Nephron progenitor cell (in vitro differentiated cells): ENCODE measurements at regions not wholly inside any gene's neighbourhood (a gene's known extent, or its start where the extent isn't known, plus 50 kb on each side); places are given as distances from the start of the nearest gene placed in this dataset.
"Not testable (repeated sequence)": the region's sequence is repeated elsewhere in the genome, so short reads cannot be mapped to it uniquely, and the experiment has no call there.

ENCODE experiments used
- DNase-seq: peaks from one replicate; pipeline ENCODE4 v3.0.0; 2021
- H3K27ac Mint-ChIP-seq: 2 replicates; pipeline ENCODE4 v1.8.0; 2021; ENCODE audit warnings: mild to moderate bottlenecking, moderate library complexity, mixed read lengths
- H3K27me3 Mint-ChIP-seq: 2 replicates; pipeline ENCODE4 v1.8.0; 2021; ENCODE audit warnings: mild to moderate bottlenecking, low read depth, mixed read lengths; ENCODE audit not compliant: poor library complexity
- H3K36me3 Mint-ChIP-seq: 2 replicates; pipeline ENCODE4 v1.8.0; 2021; ENCODE audit warnings: low read depth, mixed read lengths
- H3K4me1 Mint-ChIP-seq: 2 replicates; pipeline ENCODE4 v1.8.0; 2021; ENCODE audit warnings: mixed read lengths
- H3K4me3 Mint-ChIP-seq: 2 replicates; pipeline ENCODE4 v1.8.0; 2021; ENCODE audit warnings: mild to moderate bottlenecking, moderate library complexity, mixed read lengths
- H3K9me3 Mint-ChIP-seq: 2 replicates; pipeline ENCODE4 v1.8.0; 2021; ENCODE audit warnings: mild to moderate bottlenecking, moderate library complexity, mixed read lengths
- TF ChIP-seq, protein P1 (sequence below): fragments of 200-600 bp; sonication (generic); IDR thresholded peaks from 2 replicates; pipeline ENCODE4 v1.5.0; 2021; ENCODE audit warnings: antibody characterized with exemption

DNA sequence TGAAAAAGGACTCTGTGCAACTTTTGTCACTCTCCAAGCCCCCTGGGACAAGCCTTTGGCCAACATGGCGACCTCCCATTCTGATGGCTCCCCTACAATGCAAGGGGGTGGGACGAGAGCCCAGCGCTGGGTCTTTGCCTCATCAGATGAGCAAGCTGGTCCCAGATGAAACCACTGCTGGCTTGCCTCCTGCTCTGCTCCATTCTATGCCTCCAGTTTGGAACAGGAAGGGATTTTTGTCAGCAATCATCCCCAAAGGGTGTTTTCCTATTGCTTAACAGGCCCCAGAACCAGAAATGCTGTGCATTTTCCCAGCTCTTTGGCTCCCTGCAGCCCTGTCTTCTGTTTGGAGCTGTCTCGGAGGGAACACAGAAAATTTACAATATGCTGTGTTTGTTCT, 412.7 kb downstream of the MAFB start:
- H3K9me3 Mint-ChIP-seq, result no peaks in the 10 kb centered on the region
- TF ChIP-seq, protein P1, sequence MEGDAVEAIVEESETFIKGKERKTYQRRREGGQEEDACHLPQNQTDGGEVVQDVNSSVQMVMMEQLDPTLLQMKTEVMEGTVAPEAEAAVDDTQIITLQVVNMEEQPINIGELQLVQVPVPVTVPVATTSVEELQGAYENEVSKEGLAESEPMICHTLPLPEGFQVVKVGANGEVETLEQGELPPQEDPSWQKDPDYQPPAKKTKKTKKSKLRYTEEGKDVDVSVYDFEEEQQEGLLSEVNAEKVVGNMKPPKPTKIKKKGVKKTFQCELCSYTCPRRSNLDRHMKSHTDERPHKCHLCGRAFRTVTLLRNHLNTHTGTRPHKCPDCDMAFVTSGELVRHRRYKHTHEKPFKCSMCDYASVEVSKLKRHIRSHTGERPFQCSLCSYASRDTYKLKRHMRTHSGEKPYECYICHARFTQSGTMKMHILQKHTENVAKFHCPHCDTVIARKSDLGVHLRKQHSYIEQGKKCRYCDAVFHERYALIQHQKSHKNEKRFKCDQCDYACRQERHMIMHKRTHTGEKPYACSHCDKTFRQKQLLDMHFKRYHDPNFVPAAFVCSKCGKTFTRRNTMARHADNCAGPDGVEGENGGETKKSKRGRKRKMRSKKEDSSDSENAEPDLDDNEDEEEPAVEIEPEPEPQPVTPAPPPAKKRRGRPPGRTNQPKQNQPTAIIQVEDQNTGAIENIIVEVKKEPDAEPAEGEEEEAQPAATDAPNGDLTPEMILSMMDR, result no peak
- DNase-seq, result no peak
- peaks cover 87% of the 10 kb centered on the region for H3K4me1 Mint-ChIP-seq
- H3K27ac Mint-ChIP-seq, result no peak overlapping the region
- peaks cover 9% of the 10 kb centered on the region for H3K27me3 Mint-ChIP-seq
- H3K4me3 Mint-ChIP-seq, result no peak overlapping the region
- no peaks in the 10 kb centered on the region for H3K36me3 Mint-ChIP-seq

DNA sequence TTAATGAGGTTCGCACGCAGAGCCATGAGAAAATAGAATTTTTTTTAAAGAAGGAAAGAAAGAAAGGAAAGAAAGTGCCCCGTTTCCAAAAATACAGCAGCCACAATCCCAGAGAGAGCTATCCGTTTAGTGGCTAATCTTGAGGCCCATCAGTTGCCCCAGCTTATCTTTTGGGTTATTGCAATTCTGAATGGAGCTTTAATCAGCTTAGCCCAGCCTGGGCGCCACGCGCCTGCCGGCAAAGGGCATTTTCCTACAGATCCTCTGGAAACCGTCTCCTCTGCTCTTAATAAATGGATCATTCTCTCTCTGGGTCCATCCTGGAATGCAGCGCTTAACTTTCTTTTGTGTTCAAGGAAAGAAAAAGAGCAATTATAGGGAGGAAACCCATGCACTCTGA, 413.3 kb downstream of the MAFB start:
- Mint-ChIP-seq H3K36me3 (no peaks in the 10 kb centered on the region), H3K4me1 (peaks cover 92% of the 10 kb centered on the region), H3K9me3 (no peaks in the 10 kb centered on the region), H3K4me3 (no peak overlapping the region), H3K27me3 (peaks cover 14% of the 10 kb centered on the region), H3K27ac (no peak overlapping the region)
- DNase-seq, result no peak
- TF ChIP-seq, protein P1, result no peak

DNA sequence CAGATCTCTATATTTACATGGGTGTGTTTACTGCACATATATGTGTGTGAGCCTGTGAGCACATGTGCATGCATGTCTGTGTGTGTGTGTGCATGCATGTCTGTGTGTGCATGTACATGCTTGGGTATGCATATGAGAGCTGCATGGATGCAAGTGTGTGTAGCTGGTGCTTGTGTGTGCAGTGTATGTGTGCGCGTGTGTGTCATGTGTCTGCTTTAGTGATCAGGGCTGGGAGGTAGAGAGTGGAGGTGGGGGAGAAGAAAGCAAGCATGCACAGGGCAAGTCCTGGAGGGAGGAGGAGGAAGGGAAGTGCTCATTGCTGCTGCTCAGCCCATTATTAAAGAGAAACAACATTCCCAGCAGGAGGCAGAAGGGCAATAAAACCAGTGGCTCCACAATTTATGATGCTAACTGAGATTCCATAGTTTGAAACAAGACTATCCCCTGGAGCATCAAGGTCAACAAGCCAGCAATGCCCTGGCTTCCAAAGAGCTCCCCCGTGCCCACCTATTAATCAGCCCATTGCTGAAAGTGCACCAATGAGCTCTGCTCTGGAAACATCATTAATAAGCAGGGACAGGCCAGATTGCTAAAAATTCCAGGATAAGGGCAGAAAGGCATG, 414.0 kb downstream of the MAFB start:
- TF ChIP-seq, protein P1, result no peak
- peak overlapping the region; percentile 11 for H3K4me3 Mint-ChIP-seq
- H3K9me3 Mint-ChIP-seq, result no peaks in the 10 kb centered on the region
- H3K27ac Mint-ChIP-seq, result peak overlapping the region; percentile 0
- peaks cover 92% of the 10 kb centered on the region for H3K4me1 Mint-ChIP-seq
- H3K36me3 Mint-ChIP-seq, result no peaks in the 10 kb centered on the region
- H3K27me3 Mint-ChIP-seq, result peaks cover 21% of the 10 kb centered on the region
- peak; percentile 44 for DNase-seq

DNA sequence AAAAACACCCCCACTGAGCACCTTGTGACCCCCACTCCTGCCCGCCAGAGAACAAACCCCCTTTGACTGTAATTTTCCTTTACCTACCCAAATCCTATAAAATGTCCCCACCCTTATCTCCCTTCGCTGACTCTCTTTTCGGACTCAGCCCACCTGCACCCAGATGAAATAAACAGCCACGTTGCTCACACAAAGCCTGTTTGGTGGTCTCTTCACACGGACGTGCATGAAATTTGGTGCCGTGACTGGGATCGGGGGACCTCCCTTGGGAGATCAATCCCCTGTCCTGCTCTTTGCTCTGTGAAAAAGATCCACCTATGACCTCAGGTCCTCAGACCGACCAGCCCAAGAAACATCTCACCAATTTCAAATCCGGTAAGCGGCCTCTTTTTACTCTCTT, 419.8 kb downstream of the MAFB start:
- peaks cover 47% of the 10 kb centered on the region for H3K27me3 Mint-ChIP-seq
- not testable (repeated sequence) for H3K9me3 Mint-ChIP-seq, H3K27ac Mint-ChIP-seq, DNase-seq, H3K36me3 Mint-ChIP-seq
- H3K4me3 Mint-ChIP-seq, result peak overlapping the region; percentile 38
- peaks cover 68% of the 10 kb centered on the region for H3K4me1 Mint-ChIP-seq

DNA sequence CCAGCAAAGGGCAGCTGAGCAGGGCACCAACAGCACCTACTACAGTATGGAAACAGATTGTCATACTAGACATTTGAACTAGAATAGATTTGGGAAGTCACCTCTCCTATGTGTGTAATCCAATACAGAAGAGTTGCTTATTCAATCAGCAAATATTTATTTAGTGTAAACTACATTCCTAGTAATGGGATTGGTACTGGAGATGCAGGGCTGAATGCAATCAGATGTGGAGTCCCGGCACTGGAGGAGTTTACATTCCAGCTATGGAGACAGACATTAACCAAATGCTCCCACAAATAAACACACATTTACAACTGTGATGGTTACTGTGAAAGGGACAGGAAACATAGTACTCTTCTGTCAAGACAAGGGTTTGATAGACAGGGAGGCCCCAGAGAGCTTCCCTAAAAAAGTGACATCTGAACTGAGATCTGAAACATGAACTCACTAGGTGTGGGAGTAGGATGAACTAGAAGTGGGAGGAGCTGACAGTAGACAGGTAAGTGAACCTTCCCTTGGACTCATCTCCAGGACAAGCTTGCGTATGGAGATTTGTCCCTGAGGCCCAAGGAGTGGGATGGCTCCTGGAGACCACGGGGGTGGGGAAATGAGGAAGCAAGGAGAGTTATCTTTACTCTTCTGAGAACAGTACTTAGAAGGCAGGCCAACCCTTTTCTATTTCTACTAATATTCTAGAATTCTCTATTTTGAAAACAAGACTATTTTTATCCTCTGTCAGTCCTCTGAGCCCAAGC, 420.5 kb downstream of the MAFB start:
- no peaks in the 10 kb centered on the region for H3K9me3 Mint-ChIP-seq
- DNase-seq, result no peak
- H3K36me3 Mint-ChIP-seq, result no peaks in the 10 kb centered on the region
- H3K27ac Mint-ChIP-seq, result no peak overlapping the region
- H3K27me3 Mint-ChIP-seq, result peaks cover 47% of the 10 kb centered on the region
- TF ChIP-seq, protein P1, result no peak
- H3K4me3 Mint-ChIP-seq, result no peak overlapping the region
- H3K4me1 Mint-ChIP-seq, result peaks cover 67% of the 10 kb centered on the region

DNA sequence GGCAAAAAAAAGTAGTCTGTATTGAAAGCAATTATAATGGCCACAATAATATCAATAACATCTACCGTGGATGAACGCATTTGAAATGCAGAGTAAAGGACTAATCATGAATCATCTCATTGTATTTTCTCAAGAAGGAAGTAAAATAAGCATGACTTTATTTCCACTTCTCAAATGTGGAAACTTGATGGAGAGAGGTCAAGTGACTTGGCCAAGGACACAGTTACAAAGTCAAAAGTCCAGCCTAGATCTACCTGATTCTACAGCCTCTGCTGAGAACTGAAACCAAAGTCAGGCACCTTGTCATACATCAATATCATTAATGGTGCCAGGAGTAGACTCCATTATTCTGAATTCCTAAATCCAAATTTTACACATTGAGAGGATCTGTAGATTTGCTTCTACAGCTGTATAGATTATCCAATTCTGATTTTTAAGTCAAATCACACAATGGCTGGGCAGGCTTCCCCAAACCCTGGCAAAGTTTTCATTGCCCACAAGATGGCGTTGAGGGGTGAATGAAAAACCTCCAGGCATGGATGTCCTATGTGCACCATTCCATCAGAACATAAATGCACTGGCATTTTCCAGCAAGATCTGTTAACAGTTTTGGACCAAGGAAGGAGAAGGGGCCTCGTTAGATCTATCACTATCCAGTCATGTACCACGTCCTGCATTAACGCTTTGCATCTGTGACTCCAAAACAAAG, 423.1 kb downstream of the MAFB start:
- Mint-ChIP-seq H3K27ac (no peak overlapping the region), H3K4me1 (peaks cover 66% of the 10 kb centered on the region), H3K36me3 (no peaks in the 10 kb centered on the region), H3K27me3 (peaks cover 43% of the 10 kb centered on the region), H3K9me3 (no peaks in the 10 kb centered on the region), H3K4me3 (no peak overlapping the region)
- TF ChIP-seq, protein P1, result no peak
- DNase-seq, result no peak
